B cell (primary cell): ENCODE measurements at regions not wholly inside any gene's neighbourhood (a gene's known extent, or its start where the extent isn't known, plus 50 kb on each side); places are given as distances from the start of the nearest gene placed in this dataset.

Experiments
- EZH2 ChIP-seq: IDR thresholded peaks from 2 replicates; pipeline ENCODE4 v1.6.1; 2012; ENCODE audit warnings: borderline replicate concordance, low read depth, mild to moderate bottlenecking, moderate library complexity, low read length; ENCODE audit not compliant: insufficient read depth, poor library complexity, severe bottlenecking
- TF ChIP-seq, protein P1 (sequence below): fragments of 200-600 bp; IDR thresholded peaks from one replicate; pipeline ENCODE4 v1.8.0; 2022; ENCODE audit warnings: antibody characterized with exemption, mild to moderate bottlenecking

DNA sequence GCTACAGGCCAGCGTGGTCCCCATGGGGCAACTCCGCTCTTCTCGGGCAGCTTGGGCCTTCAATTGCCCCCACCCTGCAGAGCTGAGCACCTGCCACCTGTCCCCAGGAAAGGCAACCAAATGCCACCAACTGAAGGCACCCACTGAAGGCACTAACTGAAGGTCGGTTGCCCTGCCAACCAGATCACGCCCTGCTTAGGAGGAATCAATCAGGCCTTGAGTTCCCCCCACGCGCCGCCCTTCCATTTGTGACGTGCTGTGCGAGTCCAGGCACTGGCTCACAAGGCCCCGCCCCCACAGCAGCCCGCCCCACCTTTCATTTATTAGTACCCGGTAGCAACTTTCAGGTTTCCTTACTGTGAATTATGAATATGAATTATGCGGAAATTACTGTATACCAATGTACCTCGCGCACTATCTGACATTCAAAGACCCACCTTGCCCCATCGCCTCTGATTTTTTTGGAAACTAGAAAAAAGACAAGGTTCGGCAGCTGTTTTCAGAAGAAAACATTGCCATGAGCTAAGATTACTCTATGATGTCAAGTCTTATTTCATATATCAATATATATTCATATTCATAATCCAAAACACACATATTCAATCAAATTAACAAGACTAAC, 83.6 kb upstream of the ABI1 start:
- TF ChIP-seq, protein P1, sequence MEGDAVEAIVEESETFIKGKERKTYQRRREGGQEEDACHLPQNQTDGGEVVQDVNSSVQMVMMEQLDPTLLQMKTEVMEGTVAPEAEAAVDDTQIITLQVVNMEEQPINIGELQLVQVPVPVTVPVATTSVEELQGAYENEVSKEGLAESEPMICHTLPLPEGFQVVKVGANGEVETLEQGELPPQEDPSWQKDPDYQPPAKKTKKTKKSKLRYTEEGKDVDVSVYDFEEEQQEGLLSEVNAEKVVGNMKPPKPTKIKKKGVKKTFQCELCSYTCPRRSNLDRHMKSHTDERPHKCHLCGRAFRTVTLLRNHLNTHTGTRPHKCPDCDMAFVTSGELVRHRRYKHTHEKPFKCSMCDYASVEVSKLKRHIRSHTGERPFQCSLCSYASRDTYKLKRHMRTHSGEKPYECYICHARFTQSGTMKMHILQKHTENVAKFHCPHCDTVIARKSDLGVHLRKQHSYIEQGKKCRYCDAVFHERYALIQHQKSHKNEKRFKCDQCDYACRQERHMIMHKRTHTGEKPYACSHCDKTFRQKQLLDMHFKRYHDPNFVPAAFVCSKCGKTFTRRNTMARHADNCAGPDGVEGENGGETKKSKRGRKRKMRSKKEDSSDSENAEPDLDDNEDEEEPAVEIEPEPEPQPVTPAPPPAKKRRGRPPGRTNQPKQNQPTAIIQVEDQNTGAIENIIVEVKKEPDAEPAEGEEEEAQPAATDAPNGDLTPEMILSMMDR, result no peak
- TF ChIP-seq EZH2, result no peak
